ENCODE measurements at regions not wholly inside any gene's neighbourhood (a gene's known extent, or its start where the extent isn't known, plus 50 kb on each side); places are given as distances from the start of the nearest gene placed in this dataset.
"Not testable (repeated sequence)": the region's sequence is repeated elsewhere in the genome, so short reads cannot be mapped to it uniquely, and the experiment has no call there.

DNA sequence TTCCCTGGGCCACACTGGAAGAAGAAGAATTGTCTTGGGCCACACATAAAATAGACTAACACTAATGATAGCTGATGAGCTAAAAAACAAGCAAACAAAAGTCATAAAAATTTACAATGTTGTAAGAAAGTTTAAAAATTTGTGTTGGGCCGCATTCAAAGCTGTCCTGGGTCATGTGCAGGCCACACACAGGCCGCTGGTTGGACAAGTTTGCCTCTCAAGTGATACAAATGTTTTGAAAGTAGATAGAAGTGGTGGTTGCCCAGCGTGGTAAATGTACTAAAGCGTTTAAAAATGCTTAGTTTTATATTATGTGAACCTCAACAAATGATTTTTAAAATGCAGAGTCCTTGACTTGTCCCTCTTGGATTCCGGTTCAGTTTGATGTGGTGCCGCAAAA lies 94.9 kb upstream of the TBCA start:
- no peaks in the 10 kb centered on the region for H3K27me3 ChIP-seq (ENCODE audit: control insufficient read depth, insufficient read depth, low read length)
- no peaks in the 10 kb centered on the region for H3K9me3 ChIP-seq (replicated peaks; ENCODE audit: control insufficient read depth, low read depth, low read length)
- no peak overlapping the region for H3K27ac ChIP-seq (ENCODE audit: low read length)
- no peak overlapping the region for H3K4me3 ChIP-seq (ENCODE audit: low read length)
- WGBS (ENCODE audit: insufficient coverage) = 100% methylated on average over 2 of the region's 6 CpGs
- no peaks in the 10 kb centered on the region for H3K4me1 ChIP-seq (ENCODE audit: control insufficient read depth, insufficient read depth, low read length)
- no peaks in the 10 kb centered on the region for H3K36me3 ChIP-seq (ENCODE audit: control insufficient read depth, insufficient read depth, low read length)
- DNase-seq = no peak

DNA sequence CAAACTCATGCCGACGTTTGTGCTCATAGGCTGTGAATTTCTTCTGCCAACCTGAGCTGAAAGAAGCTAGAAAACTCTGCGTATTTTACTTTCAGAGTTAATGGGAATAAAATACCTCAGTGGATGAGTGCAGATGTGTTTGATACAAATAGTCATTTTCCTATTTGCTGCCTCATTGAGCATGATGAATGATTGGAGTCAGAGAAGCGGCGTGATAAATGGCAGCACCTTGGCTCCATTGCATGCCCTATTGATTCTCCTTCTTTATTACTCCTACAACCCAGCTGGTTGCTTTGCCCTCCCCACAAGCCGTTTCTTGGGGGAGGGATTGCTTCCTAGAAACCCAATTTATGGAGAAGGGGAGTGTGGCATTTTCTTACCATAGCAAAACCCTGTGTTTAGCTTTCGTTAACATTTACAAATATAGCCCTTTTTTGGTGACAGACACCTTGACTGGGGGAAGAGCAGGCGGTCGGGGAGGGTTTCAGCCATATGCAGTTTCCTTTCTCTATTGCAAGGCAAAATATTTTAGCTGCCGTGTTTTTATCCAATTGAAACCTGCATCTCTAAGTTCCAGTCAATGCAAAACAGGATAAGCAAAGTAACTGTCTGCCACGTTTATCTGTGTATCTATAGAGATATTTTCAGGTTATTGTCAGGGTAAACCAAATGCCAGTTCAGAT lies 93.1 kb upstream of the TBCA start:
- Histone ChIP-seq H3K36me3 (ENCODE audit: control insufficient read depth, insufficient read depth, low read length) (no peaks in the 10 kb centered on the region), H3K4me1 (ENCODE audit: control insufficient read depth, insufficient read depth, low read length) (no peaks in the 10 kb centered on the region), H3K27me3 (ENCODE audit: control insufficient read depth, insufficient read depth, low read length) (no peaks in the 10 kb centered on the region), H3K4me3 (ENCODE audit: low read length) (no peak overlapping the region), H3K9me3 (replicated peaks; ENCODE audit: control insufficient read depth, low read depth, low read length) (no peaks in the 10 kb centered on the region), H3K27ac (ENCODE audit: low read length) (no peak overlapping the region)
- no peak for DNase-seq
- 60% methylated on average over 1 of the region's 11 CpGs for WGBS (ENCODE audit: insufficient coverage)

DNA sequence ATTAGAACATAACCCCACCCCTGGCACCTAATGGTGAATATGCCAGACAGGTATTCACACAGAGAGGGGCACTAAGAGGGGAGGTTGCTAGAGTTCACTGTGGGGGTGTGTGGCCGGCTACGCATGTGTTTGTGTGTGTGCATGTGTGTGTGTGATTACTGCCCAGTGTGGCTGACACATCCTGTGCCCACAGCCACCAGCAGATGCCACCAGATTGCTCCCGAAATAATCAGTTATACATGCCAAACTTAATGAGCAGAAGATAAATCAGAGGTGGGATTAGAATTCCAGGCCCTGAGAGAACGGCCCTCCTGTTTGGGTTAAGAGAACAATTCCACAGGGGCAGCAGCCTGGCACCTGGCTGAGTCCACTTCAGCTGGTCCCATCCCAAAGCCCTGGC lies 91.8 kb upstream of the TBCA start:
- no peaks in the 10 kb centered on the region for H3K9me3 ChIP-seq (replicated peaks; ENCODE audit: control insufficient read depth, low read depth, low read length)
- no peaks in the 10 kb centered on the region for H3K36me3 ChIP-seq (ENCODE audit: control insufficient read depth, insufficient read depth, low read length)
- no CpG with 5 or more reads among the region's 4 CpGs for WGBS (ENCODE audit: insufficient coverage)
- H3K27me3 ChIP-seq (ENCODE audit: control insufficient read depth, insufficient read depth, low read length) = no peaks in the 10 kb centered on the region
- H3K4me1 ChIP-seq (ENCODE audit: control insufficient read depth, insufficient read depth, low read length) = no peaks in the 10 kb centered on the region
- no peak overlapping the region for H3K27ac ChIP-seq (ENCODE audit: low read length)
- DNase-seq = no peak
- H3K4me3 ChIP-seq (ENCODE audit: low read length) = no peak overlapping the region

DNA sequence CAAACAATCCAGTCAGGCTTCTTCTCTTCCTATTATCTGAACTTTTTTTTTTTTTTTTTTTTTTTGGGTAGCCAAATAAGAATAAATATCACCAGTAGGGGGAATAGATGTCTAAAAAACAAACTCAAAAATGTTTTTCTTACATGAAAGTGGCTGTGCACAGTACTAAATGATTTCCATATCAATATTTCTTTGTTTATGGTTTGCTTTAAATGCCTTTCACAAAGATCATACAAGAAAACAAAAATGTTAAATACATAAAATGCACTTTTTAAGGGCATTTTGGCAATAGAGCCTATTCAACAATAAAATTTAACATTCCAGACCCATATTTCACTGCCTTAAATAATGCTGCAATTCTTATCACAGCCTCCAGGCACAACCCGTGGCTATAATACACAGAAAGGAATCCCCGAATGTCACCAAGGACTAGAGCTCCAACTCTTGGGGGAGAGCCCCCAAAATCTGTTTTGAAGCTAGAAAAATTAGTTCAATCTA lies 91.1 kb upstream of the TBCA start:
- H3K36me3 ChIP-seq (ENCODE audit: control insufficient read depth, insufficient read depth, low read length) = no peaks in the 10 kb centered on the region
- H3K27me3 ChIP-seq (ENCODE audit: control insufficient read depth, insufficient read depth, low read length) = no peaks in the 10 kb centered on the region
- no peaks in the 10 kb centered on the region for H3K4me1 ChIP-seq (ENCODE audit: control insufficient read depth, insufficient read depth, low read length)
- no peaks in the 10 kb centered on the region for H3K9me3 ChIP-seq (replicated peaks; ENCODE audit: control insufficient read depth, low read depth, low read length)
- WGBS (ENCODE audit: insufficient coverage) = no CpG with 5 or more reads among the region's 2 CpGs
- peak; percentile 22 for DNase-seq
- H3K4me3 ChIP-seq (ENCODE audit: low read length) = no peak overlapping the region
- H3K27ac ChIP-seq (ENCODE audit: low read length) = no peak overlapping the region

DNA sequence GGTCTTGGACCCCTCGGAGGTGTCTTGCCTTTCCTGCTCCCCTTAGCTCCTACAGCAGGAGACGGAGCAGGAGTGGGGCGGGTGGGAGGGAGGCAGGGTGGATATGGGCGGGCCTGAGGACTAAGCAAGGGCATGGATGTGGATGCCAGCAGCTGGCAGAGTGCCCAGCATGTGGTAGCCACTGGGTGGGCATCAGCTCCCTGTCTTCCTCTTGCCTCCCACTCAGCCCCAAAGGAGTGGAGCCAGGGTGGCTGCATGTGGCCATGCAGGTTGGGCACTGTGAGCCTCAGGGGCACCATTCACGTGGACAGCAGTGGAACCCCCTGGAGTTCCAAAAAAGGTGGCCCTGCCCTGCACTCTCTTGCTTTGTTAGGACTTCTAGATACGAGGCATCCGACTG lies 90.1 kb upstream of the TBCA start:
- no peak overlapping the region for H3K4me3 ChIP-seq (ENCODE audit: low read length)
- no peaks in the 10 kb centered on the region for H3K9me3 ChIP-seq (replicated peaks; ENCODE audit: control insufficient read depth, low read depth, low read length)
- H3K27me3 ChIP-seq (ENCODE audit: control insufficient read depth, insufficient read depth, low read length) = no peaks in the 10 kb centered on the region
- no peaks in the 10 kb centered on the region for H3K4me1 ChIP-seq (ENCODE audit: control insufficient read depth, insufficient read depth, low read length)
- DNase-seq = no peak
- no peaks in the 10 kb centered on the region for H3K36me3 ChIP-seq (ENCODE audit: control insufficient read depth, insufficient read depth, low read length)
- 91% methylated on average over 3 of the region's 7 CpGs for WGBS (ENCODE audit: insufficient coverage)
- H3K27ac ChIP-seq (ENCODE audit: low read length) = no peak overlapping the region

DNA sequence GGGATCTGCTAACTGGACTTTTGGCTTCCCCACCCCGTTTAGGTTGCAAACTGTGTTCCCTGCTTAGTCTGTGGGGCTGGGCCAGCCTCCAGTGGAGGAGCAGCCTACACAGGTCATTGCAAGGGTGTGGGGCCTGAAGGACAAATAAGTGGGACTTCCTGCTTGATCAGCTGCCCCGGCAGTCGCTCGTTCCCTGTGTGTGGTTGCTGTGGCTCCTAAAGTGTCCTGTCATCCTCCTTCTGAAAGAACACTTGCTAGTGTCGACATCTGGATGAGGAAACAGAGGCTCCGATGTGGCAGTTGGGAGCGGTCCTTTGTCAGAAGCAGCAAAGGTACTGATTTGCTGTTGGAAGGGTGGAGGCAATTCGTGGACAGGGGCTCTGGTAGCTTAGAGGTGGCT lies 88.9 kb upstream of the TBCA start:
- Histone ChIP-seq H3K27ac (ENCODE audit: low read length) (no peak overlapping the region), H3K27me3 (ENCODE audit: control insufficient read depth, insufficient read depth, low read length) (no peaks in the 10 kb centered on the region), H3K9me3 (replicated peaks; ENCODE audit: control insufficient read depth, low read depth, low read length) (no peaks in the 10 kb centered on the region), H3K36me3 (ENCODE audit: control insufficient read depth, insufficient read depth, low read length) (no peaks in the 10 kb centered on the region), H3K4me3 (ENCODE audit: low read length) (no peak overlapping the region), H3K4me1 (ENCODE audit: control insufficient read depth, insufficient read depth, low read length) (no peaks in the 10 kb centered on the region)
- no peak for DNase-seq
- 64% methylated on average over 8 of the region's 8 CpGs for WGBS (ENCODE audit: insufficient coverage)

DNA sequence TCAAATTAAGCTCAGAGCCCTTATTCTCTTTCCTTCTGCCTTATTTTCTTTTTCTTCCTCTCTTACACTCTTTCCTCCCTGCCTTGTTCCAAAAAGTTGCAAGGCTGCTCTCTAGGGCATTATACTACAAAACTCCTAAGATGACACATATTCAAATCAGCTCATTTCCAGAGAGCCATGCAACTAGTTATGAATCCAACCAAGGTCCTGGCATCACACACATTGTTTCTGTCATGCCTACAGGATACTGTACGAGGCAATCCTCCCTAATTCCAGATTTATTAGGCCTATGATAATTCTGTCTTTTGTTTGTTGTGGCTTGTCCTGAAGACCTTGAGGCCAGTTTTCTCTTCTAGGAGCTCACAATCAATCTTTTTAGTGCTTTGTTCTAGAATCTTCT lies 87.0 kb upstream of the TBCA start:
- Histone ChIP-seq H3K9me3 (replicated peaks; ENCODE audit: control insufficient read depth, low read depth, low read length) (no peaks in the 10 kb centered on the region), H3K27me3 (ENCODE audit: control insufficient read depth, insufficient read depth, low read length) (no peaks in the 10 kb centered on the region), H3K36me3 (ENCODE audit: control insufficient read depth, insufficient read depth, low read length) (no peaks in the 10 kb centered on the region), H3K4me3 (ENCODE audit: low read length) (no peak overlapping the region), H3K27ac (ENCODE audit: low read length) (no peak overlapping the region), H3K4me1 (ENCODE audit: control insufficient read depth, insufficient read depth, low read length) (no peaks in the 10 kb centered on the region)
- WGBS (ENCODE audit: insufficient coverage) = no CpG with 5 or more reads among the region's 1 CpG
- no peak for DNase-seq

DNA sequence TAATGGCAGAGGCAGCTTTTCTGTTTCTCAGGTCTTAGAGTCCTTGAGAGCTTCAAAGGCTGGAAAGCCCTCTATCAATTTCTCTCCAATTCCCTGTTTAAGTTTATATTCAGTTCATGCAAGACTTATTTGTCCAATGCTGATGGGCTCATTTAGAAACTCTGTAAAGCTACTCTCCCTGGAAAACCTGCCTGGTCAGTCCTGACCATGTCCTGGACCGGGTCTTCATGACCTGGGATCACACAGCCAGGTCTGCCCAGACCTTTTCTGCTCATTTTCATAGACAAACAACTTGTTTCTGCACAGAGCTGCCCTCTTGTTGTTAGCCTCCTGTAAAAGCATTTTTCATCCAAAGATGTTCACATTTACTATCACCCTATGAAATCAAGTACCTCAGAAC lies 85.4 kb upstream of the TBCA start:
- 86% methylated on average over 1 of the region's 1 CpG for WGBS (ENCODE audit: insufficient coverage)
- Histone ChIP-seq H3K9me3 (replicated peaks; ENCODE audit: control insufficient read depth, low read depth, low read length) (no peaks in the 10 kb centered on the region), H3K27me3 (ENCODE audit: control insufficient read depth, insufficient read depth, low read length) (no peaks in the 10 kb centered on the region), H3K4me1 (ENCODE audit: control insufficient read depth, insufficient read depth, low read length) (no peaks in the 10 kb centered on the region), H3K4me3 (ENCODE audit: low read length) (no peak overlapping the region), H3K36me3 (ENCODE audit: control insufficient read depth, insufficient read depth, low read length) (no peaks in the 10 kb centered on the region), H3K27ac (ENCODE audit: low read length) (no peak overlapping the region)
- no peak for DNase-seq

DNA sequence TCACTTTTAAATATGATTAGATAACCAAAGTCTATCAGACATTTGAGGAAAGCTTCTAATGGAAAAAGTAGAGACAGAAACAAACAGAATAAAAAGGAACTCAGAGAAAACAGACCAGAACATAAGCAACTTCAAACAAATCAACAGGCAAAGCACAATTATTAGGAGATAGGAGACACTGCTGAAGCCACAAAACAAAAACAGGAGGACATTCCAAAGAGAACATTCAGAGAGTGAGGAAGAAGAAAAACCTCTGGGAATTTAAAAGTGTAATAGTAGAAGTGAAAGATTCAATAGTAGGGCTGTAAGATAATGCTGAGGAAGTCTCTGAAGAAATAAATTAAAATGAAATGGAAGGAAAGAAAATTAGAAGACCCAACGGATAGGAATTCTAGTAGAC lies 83.2 kb upstream of the TBCA start:
- no peaks in the 10 kb centered on the region for H3K9me3 ChIP-seq (replicated peaks; ENCODE audit: control insufficient read depth, low read depth, low read length)
- H3K36me3 ChIP-seq (ENCODE audit: control insufficient read depth, insufficient read depth, low read length) = no peaks in the 10 kb centered on the region
- no peak overlapping the region for H3K27ac ChIP-seq (ENCODE audit: low read length)
- H3K27me3 ChIP-seq (ENCODE audit: control insufficient read depth, insufficient read depth, low read length) = peaks cover 4% of the 10 kb centered on the region
- 80% methylated on average over 1 of the region's 1 CpG for WGBS (ENCODE audit: insufficient coverage)
- no peaks in the 10 kb centered on the region for H3K4me1 ChIP-seq (ENCODE audit: control insufficient read depth, insufficient read depth, low read length)
- DNase-seq = no peak
- H3K4me3 ChIP-seq (ENCODE audit: low read length) = no peak overlapping the region

DNA sequence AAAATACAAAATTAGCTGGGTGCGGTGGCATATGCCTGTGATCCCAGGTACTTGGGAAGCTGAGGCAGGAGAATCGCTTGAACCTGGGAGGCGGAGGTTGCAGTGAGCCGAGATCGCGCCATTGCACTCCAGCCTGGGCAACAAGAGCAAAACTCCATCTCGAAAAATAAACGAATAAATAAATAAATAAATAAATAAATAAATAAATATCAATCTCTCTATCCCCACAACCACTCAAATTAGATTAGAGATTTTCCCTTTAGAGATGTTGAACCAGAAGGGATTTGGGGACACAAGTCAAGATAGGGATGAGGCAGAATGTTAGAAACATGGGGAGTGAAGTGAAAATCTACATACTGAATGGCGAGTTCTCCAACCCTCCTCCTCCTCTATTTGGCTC lies 82.5 kb upstream of the TBCA start:
- H3K27me3 ChIP-seq (ENCODE audit: control insufficient read depth, insufficient read depth, low read length); H3K4me3 ChIP-seq (ENCODE audit: low read length); H3K4me1 ChIP-seq (ENCODE audit: control insufficient read depth, insufficient read depth, low read length); DNase-seq; H3K36me3 ChIP-seq (ENCODE audit: control insufficient read depth, insufficient read depth, low read length); H3K27ac ChIP-seq (ENCODE audit: low read length); H3K9me3 ChIP-seq (replicated peaks; ENCODE audit: control insufficient read depth, low read depth, low read length): not testable (repeated sequence)
- 95% methylated on average over 3 of the region's 9 CpGs for WGBS (ENCODE audit: insufficient coverage)

DNA sequence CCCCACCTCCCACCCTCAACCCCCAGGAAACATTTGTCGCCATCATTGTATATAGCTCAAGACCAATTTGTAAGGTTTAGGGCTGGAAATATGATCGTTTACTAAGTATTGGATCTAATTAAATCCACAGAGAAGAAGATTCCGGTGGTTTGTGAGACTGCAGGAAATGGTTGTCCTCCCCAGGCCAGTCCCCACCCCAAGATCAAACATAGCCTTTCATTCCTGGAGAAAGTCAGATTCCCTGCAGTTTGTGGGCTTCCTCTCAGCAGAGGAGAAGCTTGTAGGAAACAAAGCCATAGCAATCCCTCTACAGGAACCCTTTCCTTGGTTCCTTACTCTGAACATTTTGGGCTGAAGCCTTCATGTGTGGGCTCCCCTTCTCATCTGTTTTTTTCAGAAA lies 79.2 kb upstream of the TBCA start:
- H3K27ac ChIP-seq (ENCODE audit: low read length) = no peak overlapping the region
- WGBS (ENCODE audit: insufficient coverage) = no CpG with 5 or more reads among the region's 3 CpGs
- no peak overlapping the region for H3K4me3 ChIP-seq (ENCODE audit: low read length)
- H3K4me1 ChIP-seq (ENCODE audit: control insufficient read depth, insufficient read depth, low read length) = peaks cover 9% of the 10 kb centered on the region
- H3K9me3 ChIP-seq (replicated peaks; ENCODE audit: control insufficient read depth, low read depth, low read length) = no peaks in the 10 kb centered on the region
- peaks cover 4% of the 10 kb centered on the region for H3K27me3 ChIP-seq (ENCODE audit: control insufficient read depth, insufficient read depth, low read length)
- DNase-seq = no peak
- no peaks in the 10 kb centered on the region for H3K36me3 ChIP-seq (ENCODE audit: control insufficient read depth, insufficient read depth, low read length)
